Renal cortical epithelial cell (primary cell): ENCODE measurements at regions not wholly inside any gene's neighbourhood (a gene's known extent, or its start where the extent isn't known, plus 50 kb on each side); places are given as distances from the start of the nearest gene placed in this dataset.
"Not testable (repeated sequence)": the region's sequence is repeated elsewhere in the genome, so short reads cannot be mapped to it uniquely, and the experiment has no call there.

ENCODE experiments used
- DNase-seq: peaks from one replicate; pipeline ENCODE4 v3.0.0-alpha.2; 2011; ENCODE audit warnings: low read depth

DNA sequence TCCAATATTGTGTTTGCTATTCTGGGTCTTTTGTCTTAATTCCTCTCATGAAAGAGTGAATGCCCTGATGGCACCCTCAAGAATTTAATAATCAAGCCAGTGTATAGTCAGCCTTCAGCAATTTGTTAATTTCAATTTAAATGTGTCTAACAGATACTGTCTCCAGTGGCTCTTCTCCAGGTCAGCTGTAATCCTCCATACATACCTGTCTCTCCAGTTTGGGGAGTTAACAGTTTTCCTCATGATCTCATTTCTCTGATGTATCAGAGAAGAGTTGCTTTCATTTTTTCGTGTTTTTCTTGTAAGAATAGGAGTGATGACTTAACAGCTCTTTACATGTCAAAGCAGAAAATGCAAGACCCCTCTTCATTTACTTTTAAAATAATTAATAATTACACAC, 500.3 kb upstream of the RORB start:
- no peak for DNase-seq

DNA sequence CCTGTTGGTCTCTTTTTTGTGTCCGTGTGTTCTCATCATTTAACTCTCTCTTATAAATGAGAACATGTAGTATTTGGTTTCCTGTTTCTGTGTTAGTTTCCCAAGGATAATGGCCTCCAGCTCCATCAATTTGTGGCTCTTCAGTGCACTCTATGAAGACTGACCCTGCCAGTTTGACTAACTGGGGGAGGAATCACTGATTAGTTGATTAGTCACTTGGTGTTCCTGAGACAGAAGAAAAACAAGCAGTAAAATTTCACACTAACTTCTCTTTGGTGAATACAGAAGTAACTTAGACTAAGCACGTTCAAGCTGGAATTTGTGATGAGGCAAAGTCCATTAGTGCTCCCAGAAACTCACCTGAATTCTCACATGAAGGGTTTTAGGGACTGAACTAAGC, 495.8 kb upstream of the RORB start:
- DNase-seq: peak; percentile 58

DNA sequence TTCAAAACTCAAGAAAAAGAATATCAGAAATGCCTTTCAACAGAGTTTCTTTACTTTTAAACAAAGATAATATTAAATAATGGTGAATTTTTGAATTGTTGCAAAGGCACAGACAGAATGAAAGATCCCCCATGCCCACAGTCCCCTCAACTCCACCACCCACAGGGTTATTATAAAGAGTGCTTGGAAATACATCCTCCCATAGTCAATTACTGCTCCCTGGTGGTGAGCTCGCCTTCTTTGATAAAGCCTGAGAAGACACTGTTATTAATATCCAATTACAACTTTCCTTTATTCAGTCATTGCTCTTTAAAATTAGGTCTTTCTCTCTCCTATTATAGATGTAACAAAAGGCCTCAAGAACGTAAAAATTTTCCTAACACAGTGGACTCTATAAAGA, 490.2 kb upstream of the RORB start:
- peak; percentile 4 for DNase-seq

DNA sequence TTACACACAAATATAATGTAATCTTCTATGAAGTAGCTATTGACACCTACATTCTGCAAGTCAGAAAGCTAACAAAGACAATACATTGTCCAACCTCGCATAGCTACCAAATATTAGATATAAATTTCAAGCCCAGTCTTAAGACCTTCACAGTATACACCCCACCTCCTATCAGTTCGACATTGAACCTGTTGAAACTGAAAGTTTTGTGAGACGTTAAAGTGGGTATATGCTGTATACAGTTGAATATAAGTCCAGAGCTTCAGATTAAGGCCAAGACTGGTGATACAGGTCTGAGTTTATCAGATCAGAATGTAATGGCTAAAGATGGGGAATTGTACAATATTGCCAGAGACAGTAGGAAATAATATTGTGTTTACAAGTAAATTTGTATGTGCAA, 489.3 kb upstream of the RORB start:
- DNase-seq: no peak

DNA sequence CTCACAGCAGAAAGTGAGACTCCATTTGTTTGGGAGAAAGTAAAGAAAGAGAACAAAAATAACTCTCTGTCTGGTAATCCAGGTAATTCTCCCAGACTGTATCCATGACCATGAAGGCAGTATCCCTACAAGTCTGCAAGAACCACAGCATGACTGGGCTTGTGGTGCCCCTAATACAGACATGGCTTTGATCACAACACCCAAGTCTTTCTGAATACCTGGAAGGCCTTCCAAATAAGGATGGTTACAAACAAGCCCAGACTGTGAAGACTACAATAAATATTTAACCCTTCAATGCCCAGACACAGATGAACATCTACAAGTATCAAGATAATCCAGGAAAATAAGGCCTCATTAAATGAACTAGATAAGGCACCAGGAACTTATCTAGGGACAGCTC, 481.1 kb upstream of the RORB start:
- DNase-seq: no peak

DNA sequence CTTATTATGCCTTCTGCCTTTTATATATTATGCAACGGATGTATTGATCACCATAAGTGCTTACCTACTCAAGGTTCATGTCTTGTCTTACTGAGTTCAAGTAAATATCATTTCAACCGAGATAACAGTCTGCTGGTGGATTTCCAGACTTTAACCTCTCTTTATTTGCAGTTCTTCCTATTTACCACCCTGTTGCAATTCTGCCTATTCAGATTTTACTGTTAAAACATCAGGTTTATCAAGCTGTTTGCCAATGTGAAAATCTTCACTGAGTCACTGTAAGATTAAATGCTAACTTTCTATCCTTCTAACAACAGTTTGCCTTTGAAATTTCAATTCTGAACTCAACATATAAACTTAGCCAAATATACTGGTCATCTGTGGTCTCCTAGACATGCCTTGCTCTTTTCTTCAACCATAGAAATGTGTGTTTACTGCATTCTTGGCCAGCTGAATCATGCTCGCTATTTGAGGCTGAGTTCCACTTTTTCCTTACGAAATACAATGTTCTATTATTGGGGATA, 471.7 kb upstream of the RORB start:
- DNase-seq: peak; percentile 66

DNA sequence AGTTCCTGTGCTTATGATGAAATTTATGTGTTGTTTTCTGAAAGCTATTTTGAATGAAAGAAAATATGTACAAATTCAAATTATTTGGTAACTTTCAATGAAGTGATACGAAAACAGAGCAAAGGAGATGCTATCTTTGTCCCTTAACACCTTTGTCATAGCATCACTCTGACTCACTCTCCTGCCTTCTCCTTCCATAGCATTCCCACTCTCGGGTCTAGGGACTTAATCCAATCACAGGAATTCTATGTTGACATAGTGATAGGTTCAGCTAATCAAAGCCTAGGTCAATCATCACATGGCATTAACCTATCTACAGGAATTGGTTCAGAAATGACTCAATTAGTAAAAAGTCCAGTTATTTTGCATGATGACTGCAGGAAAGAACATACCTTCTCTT, 464.7 kb upstream of the RORB start:
- no peak for DNase-seq

DNA sequence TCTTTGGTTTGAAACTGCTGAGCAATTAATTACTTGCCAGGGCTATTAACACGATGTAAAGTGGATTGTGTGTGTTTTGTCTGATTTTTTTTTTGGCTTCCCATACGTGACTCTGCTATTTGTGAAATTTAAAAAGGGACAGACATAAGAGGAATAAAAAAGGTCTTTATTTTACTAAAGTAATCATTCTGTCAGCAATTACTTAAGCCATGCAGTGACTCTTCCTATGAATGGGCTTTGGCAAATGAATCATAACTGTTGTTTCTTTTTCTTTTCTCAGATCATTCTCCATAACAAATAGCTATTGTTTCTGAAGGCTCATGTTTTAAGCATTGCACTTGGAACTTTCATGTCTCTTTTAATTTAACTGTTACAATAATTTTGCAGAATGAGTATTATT, 461.3 kb upstream of the RORB start:
- peak; percentile 2 for DNase-seq

DNA sequence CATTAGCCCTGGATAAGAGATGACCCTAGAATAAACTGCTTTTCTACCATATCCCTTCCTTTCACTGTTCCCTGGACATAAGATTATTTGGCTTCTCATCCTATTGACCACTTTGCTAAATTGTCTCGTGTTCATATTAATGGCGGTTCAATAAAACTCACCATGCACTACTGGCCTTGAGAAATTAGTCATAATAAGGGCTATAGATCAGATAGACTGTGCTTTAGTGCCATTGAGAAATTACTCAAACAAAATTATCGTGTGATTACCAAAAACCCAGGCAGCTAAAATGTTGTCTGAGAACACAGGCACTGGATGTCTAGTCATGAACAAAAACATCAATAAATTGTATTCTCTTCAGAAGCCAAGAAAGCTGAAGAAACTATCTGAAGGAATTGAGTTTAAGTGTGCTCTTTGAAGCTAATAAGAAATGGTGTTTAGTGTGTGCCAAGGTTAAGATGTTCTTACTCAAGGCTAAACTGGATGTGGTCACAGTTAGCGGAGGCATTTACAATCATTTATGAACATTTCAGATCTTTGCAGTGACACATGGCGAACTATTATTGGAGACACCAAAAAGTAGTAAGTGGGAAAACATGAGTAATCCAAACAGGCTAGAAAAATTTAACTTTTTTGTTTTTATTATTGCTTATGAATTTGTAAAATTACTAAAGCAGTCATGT, 460.4 kb upstream of the RORB start:
- peak; percentile 13 for DNase-seq

DNA sequence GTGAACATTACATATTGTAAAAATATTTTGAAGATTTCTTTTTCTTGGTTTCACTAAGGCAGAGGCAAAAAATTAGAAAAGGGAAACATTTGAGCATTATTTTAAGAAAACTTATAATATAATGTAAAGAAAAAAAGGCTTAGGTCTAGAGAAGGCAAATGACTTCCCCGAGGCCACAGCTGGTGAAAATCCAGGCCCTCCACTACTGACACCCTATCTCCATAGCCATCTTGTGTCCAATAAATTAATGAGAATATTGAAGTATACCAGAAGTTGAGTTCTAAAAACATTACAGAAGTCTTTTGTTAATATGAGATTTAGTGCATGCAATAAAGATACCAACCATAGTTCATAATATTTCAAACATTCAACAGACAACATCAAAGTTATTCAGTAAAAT, 459.9 kb upstream of the RORB start:
- no peak for DNase-seq

DNA sequence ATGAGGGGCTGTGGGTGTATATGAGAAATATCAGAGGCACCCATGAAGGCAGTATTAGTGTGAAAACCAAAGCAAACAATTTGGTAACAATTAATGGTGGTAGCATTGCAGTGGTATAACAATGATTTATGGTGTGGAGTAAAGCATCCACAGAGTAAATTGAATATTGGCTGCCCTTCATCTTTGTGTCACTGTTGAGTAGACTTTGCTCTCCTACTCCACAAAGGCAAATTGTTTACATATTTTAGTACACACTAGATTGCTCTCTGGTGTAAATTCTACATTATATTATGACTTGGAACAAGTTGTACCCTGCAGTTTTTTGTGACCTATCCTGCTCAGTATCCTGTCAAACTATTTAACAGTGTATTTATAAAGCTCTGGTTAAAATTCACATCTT, 455.5 kb upstream of the RORB start:
- no peak for DNase-seq

DNA sequence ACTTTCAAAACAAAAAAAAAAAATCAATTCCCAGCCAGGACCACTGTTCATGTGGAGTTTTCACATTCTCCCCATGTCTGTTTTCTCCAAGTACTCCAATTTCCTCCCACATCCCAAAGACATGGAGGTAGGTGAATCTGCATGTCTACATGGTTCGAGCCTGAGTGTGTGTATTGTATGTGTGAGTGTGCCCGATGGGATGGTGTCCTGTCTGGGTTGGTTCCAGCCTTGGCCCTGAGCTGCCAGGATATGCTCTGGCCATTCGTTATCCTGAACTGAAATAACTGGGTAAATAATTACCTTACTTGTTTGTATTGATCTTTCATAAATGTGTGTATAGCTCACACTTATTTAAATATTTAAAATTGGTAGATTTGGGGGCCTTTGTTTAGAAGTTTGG, 452.3 kb upstream of the RORB start:
- no peak for DNase-seq

DNA sequence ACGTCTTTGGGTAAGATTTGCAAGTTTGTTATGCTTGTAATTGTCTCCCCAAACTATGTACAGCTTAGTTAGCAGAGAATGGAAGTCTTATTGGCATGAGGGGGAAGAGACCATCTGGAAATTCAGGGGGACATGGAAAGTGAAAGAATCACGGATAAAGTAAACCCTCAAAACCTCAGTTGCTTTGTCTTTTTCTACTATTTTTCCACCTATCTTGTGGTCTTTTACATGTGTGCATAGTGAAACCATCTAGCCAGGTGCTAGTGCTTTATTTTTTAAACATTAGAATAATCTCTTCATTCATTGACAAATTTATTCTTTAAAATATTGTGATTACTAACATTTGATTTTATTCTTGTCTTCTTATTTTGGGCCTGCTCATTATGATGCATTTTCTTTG, 441.1 kb upstream of the RORB start:
- no peak for DNase-seq

DNA sequence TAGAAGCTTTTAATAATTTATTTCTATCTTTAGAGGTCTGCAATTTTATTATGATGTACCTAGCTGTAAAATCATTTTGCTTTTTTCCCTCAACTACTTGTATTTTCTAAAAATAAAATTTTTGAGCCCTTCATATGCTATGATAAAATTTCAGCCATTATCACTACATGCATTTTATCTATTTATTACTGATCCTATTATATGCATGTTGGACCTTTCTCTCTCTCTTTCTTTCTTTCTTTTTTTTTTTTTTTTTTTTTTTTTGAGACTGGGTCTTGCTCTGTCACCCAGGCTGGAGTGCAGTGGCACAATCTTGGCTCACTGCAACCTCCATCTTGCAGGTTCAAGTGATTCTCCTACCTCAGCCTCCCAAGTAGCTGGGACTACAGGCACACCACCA, 440.1 kb upstream of the RORB start:
- not testable (repeated sequence) for DNase-seq

DNA sequence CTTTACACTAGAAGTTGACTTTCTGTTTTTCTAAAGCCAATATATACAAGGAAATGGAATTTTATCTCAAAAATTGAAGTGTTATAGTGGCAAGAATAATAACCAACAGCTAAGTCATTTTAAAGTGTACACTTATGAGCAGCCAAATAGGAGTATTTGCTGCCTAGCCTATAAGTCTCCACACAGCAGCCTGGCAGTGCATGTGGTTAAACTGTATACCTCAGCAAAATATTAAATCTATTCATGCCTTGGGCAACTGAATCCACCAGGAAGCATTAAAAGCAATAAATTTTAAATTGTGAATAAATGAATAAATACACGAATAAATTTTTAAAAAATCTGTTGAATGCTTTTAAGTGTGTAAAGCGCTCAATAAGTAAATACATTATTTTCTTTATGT, 432.4 kb upstream of the RORB start:
- no peak for DNase-seq

DNA sequence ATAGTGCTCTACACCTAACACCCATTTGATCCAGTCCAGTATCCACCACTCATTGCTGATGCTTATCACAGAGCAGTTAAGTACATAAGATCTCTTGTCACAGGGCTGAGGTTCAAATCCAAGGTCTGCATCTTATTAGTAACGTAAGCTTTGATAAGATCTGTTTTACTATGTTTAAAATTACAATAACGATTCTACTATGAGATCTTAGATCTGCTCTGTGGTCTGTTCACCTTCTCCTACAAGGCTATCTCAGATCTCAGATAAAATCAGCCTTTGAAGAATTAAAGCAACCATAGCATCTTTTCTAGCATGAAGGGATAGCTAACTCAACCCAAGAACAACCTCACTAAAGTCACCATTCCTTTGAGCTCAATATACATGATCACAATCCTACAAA, 431.0 kb upstream of the RORB start:
- no peak for DNase-seq

DNA sequence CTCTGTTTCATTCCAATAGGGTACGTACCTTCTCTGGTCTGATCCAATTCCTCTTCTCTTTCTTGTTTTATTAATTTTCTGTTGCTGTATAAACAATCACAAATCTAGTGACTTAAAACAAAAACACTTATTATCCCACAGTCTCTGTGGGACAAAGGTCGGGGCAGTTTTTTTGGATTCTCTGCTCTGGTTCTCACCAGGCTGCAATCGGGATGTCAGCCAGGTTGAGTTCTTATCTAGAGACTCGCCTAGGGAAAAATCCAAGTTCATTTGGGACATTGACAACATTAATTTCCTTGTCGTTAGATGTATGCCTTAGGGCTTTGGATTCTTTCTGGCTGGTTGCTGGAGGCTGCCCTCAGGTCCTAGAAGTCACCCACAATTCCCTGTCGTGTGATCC, 430.5 kb upstream of the RORB start:
- DNase-seq: no peak

DNA sequence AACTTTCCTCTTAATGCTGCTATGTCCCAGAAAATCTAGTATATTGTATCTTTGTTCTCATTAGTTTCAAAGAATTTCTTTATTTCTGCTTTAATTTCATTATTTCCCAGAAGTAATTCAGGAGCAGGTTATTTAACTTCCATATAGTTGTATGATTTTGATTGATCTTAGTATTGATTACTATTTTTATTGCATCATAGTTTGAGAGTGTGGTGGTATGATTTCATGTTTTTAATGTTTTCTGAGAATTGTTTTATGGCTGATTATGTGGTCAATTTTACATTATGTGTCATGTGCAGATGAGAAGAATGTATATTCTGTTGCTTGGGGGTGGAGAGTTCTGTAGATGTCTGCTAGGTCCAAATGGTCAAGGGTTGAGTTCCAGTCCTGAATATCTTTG, 425.6 kb upstream of the RORB start:
- no peak for DNase-seq

DNA sequence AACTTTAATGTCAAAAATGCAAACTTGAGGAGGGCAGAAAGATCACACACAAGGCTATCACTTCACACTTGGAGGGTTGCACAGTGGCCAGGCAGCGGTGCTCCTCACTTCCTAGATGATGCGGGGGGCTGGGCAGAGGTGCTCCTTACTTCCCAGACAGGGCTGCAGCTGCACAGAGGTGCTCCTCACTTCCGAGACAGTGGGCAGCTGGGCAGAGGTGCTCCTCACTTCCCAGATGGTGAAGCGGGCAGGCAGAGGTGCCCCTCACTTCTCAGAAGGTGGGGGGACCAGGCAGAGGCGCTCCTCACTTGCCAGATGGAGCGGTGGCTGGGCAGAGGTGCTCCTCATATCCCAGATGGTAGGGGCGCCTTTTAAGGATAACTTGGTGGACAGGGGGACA, 423.2 kb upstream of the RORB start:
- DNase-seq: no peak

DNA sequence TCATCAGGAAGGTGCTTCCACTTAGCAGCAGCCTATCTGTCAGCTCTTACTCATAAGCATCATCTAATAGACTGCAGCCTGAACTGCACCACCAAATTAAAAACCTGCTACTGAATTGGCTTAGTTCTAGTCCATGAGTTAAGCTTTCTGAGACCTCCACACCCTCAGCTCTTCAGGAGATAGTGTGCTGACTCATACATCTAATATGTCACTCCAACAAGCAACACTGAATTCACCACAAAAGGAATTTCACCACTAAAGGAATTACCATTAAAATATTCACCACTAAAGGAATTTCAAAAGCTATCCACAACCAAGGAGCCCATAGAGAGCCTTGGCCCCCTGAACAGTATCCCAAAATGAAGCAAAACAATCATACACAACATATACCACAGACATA, 418.5 kb upstream of the RORB start:
- peak; percentile 83 for DNase-seq

DNA sequence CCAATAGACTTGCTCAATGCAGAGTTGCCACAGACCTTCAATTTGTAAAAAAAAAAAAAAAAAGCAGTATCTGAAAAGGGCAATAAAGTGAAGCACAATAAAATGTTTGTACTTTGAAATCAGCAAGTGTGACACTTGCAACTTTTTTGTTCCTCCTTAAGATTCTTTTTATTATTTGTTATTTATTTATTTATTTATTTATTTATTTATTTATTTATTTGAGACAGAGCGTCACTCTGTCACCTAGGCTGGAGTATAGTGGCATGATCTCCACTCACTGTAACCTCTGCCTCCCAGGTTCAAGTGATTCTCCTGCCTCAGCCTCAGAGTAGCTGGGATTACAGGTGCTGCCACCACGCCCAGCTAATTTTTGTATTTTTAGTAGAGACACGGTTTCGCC, 416.5 kb upstream of the RORB start:
- not testable (repeated sequence) for DNase-seq

DNA sequence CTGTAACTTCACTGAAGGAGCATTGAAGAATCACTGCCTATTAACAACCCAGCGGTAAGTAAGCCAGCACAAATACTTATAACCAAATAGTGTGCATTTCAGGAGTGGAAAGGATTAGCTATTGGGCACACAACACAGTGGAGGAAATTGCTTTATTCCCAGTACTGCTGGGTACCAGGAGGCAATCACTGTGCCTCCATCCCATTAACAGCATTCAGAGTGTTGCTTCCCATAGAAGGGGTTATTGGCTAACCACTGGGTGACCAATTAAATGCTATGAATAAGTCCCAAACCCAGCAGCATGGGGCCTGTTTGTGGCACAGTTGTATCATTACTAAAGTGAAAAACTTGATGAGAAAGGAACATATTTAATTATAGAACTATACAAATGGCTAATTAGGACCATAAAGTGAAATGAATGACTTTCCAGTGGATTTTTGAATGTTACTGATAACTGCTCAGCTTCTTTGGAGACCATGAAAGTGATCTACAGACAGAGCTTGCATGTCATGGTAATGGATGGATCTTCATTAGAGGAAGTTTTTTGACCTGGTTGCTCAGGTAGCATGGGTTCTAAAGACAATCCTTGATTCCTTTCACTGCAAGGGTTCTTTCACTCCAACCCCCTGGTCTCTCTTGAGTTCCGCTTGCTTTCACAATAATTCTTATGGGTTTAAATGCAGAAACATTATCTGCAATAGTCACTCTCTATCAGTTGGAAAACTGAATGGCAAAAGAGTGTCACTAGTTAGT, 413.3 kb upstream of the RORB start:
- DNase-seq: no peak

DNA sequence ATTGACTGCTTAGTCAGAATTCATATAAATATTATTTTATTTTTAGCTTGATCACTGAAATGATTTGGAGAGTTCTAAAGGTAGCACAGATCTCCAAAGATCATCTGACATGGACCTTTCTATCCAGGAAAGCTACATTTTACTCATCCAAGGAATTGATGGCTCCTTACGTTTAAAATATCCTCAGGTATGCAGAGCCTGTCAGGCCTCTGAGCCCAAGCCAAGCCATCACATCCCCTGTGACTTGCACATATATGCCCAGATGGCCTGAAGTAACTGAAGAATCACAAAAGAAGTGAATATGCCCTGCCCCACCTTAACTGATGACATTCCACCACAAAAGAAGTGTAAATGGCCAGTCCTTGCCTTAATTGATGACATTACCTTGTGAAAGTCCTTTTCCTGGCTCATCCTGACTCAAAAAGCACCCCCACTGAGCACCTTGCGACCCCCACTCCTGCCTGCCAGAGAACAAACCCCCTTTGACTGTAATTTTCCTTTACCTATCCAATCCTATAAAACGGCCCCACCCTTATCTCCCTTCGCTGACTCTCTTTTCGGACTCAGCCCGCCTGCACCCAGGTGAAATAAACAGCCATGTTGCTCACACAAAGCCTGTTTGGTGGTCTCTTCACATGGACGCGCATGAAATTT, 411.6 kb upstream of the RORB start:
- DNase-seq: not testable (repeated sequence)
